OCI-M1 (cell line): ENCODE measurements at regions not wholly inside any gene's neighbourhood (a gene's known extent, or its start where the extent isn't known, plus 50 kb on each side); places are given as distances from the start of the nearest gene placed in this dataset.
"Not testable (repeated sequence)": the region's sequence is repeated elsewhere in the genome, so short reads cannot be mapped to it uniquely, and the experiment has no call there.

Experiments
- DNase-seq: peaks from one replicate; lab custom pipeline; 2025; lab: John Stamatoyannopoulos, UW

DNA sequence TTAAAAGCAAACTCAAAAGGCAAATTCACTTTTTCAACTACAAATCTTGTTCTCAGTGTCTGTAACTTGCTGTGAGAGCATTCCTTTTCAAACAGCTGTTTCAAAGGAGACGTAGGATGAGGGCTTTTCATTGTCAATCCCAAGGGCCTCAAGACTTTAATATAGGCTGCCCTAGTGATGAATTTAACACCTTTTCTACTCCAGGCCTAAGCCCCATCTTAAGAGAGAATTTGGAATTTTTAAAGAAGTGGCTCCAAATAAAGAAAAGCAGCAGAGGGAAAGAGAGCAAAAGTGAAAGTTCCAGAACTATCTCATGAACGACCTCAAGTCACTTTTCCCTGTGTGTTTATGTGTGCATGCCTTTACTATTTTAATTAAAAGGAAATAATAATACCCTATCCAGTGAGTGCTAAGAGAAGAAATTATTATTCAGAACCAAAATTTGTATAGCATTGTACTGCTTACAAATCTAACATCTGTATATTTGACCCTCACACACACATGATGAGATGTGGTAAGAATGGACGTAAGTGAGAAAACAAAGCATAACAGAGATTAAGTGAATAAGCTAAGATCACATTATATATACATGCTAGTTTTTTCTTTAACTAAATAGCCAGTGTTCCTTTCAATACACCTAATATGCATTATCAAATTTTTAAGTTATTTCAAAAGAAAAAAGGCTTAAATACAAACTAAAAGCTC, 196.4 kb downstream of the VGLL3 start:
- no peak for DNase-seq

DNA sequence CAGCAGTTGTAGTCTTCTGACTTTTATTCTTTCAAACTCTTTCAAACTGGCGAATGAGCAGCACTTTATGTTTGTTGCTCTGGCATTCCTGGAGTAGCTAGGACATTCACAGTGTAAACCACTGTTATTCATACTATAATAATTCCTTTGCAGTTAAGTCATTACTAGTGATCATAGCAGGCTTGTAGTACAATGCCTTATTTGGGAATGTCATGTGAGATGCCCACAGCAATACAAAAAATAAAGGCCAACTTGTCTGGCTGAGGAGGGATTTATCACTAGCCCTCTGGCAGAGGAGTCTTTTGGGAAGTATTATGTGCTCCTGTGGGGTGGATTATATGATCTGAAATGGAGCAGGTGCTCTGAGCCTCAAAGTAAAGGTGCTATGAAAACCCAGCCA, 197.2 kb downstream of the VGLL3 start:
- DNase-seq, result no peak

DNA sequence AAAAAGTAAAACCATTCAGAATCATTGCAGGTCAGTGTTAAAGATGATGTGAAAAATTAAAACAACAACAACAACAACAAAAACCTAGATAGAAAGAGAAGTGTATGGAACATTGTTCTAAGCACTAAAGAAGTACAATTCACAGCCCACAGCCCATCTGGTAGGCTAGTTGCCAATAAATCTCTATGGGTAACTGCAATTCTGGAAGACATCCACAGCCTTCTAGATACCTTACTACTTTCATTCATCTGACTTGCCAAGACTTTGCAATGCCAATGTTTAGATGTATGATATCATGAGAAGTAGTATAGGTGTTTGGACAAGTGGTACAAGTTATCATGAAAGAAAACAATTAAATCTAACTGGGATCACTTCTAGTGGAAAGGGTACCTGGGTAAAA, 198.6 kb downstream of the VGLL3 start:
- DNase-seq, result no peak

DNA sequence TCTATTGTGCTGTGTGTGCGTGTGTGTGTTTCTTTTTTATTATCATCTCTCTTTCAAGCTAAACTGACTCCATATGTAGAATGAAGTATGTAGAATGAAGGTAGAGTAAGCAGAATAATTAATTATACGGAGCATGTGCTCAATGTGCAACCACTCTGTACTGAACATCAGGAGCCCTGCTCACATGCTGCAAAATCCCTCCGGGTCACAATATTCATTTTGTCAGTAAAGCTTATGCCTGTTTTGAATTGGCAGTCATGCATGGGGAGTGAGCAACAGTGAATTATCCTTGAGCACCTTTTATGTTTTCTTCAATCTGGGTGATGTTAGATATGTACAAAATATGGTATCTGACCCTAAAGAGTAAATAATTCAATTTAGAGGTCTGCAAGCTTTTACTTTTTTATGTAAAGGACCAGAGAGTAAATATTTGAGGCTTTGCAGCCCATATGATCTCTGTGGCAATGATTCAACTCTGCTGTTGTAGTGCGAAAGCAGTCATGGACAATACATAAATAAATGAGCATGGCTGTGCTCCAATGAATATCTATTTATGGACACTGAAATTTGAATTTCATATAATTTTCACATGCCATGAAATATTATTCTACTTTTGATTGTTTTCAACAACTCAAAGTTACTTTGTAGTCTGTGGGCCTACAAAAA, 199.9 kb downstream of the VGLL3 start:
- no peak for DNase-seq

DNA sequence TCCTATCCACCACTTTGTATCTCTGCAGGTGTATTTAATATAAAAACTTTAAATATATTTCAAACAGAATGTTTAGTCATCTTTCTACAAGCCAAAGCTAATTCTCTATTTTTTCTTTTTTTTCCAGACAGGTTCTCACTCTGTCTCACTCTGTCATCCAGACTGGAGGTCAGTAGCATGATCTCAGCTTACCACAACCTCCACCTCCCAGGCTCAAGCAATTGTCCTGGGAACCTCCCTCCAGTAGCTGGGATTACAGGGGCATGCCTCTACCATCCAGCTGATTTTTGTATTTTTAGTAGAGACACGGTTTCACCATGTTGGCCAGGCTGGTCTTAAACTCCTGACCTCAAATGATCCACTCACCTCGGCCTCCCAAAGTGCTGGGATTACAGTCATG, 202.6 kb downstream of the VGLL3 start:
- DNase-seq, result no peak

DNA sequence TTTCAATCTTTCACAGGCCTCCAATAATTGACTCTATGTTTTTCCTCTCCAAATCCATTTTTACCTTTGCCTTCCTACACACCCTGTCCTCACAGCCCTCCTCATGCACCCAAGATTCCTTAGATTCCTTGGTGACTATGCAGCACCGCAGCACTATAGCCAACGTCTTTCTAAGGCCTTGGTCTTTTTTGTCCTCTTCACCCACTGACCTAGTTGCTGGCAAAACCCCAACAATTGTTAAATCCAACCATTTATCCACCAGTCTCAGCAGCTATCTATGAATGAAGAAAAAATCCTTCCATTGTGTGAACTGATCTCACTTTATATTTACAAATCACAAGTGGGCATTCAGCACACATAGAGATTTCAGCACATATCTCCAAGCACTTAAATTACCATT, 203.9 kb downstream of the VGLL3 start:
- DNase-seq, result no peak

DNA sequence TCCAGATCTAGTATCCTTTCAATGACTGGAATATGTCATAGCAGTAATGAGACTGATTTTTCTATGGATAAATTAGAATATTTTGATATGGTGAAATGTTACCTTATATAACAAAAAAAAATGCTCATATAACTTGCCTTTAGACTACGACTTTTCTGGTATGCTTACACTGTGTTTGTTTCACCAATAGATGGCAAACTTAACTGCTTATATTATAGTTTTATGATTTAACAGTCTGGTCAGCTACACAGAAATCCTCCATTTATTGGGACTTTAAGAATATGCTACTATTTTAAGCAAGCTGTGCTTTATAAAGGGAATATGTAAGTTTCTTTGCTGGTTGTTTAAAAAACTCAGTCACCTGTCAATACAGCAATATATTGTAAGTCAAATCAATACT, 205.6 kb downstream of the VGLL3 start:
- peak; percentile 41 for DNase-seq

DNA sequence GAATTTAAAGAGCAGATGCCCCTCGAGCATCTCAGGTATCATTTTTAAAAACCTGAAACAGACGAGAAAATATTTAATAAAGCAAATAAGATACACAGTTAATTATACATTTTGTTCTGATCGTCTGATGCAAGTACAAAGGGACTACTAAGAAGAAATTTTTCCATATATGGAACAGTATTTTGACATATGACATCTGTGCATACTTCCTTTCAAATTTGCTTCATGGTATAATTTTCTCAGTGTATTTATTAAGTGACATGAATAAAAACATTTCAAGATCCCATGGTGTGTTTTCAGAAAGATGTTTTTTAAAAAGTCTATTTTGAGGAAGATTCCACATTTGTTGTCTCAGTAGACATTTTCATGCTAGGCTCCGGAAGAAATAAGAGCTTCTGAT, 208.1 kb downstream of the VGLL3 start:
- no peak for DNase-seq

DNA sequence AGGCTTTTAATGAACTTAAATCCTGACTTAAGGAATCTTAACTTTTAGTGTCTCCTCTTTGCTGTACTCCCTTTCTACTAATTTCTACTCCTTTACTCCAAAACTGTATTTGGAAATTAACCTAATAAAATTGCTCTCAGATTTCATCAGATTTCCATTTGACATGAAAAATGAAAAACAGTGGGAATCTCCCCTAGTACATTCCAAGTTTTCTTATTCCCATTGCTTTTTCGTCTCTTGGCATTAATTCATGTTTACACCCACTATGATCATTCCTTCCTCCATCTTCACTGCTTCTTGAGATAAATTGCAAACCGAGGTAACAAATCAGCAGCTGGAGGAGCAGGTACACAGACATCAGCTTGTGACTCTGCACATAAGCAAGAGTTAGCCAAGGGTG, 208.7 kb downstream of the VGLL3 start:
- no peak for DNase-seq

DNA sequence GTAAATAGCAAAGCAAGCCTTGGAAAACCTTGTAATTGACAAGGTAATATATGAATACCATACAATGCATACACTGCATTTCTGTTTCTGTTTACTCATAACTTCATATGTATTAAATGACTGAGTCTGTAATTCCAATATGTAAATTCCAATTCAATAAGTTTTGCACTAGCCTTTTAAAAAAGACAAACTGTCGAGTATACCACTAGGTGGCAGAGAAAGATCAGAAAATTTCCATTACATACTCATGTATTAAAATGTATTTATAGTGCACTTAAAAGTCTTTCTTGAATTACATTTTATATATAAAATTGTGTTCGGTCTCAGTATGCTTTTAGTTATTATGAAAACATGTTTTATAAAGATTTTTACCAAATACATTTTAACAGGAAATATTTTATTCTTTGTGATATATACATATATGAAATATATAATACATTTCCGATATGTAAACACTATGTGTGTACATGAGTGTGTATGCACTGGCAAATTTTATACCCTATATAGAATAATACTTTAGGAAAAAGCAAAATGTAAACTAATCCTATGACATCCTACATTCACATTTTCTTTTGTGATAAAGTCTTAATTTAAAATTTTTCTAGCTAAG, 216.8 kb downstream of the VGLL3 start:
- DNase-seq, result peak; percentile 56

DNA sequence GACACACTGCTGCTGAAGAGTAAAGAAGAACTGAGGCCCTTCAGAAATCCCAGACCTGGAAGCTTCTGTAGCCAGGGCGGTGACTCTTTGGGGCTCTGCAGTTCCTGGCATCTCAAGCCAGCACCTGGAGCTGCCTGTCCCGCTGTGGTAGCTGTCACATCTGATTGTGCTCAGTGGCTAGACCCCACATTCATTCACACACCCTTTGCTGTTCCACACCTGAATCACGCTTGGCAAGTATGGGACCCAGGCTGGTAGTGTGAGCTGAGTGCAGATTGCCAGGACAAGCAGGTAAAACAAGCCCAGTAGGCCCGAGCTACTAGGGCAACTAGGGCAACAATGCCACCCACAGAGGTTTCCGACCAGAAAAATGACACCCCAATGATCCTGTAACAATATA, 218.2 kb downstream of the VGLL3 start:
- no peak for DNase-seq

DNA sequence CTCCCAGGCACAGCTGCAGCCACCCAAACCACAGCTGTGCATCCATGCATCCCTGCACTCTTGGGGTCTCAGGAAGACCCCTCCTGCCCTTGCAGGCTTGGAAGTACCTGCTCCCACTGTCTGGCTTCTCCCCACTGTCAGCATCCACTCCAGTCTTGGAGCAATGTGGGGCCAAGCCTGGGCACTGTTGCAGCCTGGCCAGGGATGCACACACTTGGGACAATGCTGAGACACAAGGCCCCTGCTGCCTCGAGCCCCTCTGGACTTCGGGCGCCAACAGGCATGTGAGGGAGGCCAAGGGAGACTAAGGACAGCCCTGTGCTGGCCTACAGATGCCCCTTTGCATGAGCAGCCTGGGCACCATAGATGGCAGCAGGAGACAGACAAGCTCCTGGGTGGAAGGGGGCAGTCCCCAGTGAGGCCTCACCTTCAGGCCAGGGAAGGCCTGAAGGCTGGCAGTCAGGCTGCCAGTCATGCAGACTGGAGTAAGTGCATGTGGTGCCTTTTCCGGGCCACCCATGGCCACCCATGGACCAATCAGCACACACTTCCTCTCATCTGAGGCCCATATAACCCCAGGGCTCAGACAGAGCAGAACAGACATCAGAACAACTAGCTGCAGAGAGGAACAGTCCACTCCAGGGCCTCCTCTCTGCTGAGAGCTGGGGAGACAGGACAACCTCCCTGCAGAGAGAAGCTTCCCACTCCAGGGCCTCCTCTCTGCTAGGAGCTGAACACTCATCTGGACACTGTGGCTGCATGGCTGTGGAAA, 219.0 kb downstream of the VGLL3 start:
- no peak for DNase-seq

DNA sequence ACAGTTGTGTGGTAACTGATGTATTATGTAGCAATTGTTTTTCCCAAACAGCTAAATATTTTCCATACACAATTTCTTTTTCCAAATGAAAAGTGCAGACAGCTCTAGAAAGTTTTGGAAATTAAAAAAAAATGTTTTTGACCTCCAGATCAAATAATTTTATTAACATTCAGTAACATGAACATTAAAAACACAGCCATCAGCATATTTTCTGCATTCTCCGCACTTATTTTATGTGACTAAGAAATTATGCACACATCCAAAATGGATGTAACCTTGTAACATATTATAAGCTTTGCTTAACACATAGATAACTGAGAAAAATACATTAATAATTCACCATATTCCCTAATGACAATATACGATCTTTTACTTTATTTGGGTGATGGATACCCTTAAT, 224.6 kb downstream of the VGLL3 start:
- DNase-seq, result no peak

DNA sequence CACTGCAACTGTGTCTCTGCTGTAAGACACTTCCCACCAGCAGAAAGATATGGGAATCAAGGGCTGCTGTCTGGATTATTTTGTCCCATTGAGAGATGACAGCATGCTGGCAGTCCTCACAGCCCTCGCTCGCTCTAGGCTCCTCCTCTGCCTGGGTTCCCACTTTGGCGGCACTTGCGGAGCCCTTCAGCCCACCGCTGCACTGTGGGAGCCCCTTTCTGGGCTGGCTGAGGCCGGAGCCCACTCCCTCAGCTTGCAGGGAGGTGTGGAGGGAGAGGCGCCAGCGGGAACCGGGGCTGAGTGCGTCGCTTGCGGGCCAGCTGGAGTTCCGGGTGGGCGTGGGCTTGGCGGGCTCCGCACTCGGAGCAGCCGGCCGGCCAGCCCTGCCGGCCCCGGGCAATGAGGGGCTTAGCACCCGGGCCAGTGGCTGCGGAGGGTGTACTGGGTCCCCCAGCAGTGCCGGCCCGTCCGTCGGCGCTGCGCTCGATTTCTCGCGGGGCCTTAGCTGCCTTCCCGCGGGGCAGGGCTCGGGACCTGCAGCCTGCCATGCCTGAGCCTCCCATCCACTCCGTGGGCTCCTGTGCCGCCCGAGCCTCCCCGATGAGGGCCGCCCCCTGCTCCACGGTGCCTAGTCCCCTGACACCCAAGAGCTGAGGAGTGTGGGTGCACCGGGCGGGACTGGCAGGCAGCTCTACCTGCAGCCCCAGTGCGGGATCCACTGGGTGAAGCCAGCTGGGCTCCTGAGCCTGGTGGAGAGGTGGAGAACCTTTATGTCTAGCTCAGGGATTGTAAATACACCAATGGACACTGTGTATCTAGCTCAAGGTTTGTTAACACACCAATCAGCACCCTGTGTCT, 233.4 kb downstream of the VGLL3 start:
- not testable (repeated sequence) for DNase-seq

DNA sequence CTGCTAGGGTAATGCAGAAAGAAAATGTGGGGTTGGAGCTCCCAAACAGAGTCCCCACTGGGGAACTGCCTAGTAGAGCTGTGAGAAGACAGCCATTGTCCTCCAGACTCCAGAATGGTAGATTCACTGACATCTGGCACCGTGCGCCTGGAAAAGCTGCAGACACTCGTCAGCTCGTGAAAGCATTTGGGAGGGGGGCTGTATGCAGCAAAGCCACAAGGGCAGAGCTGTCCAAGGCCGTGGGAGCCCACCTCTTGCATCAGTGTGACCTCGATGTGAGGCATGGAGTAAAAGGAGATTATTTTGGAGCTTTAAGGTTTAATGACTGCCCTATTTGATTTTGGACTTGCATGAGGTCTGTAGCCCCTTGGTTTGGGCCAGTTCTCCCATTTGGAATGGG, 242.9 kb downstream of the VGLL3 start:
- DNase-seq, result no peak

DNA sequence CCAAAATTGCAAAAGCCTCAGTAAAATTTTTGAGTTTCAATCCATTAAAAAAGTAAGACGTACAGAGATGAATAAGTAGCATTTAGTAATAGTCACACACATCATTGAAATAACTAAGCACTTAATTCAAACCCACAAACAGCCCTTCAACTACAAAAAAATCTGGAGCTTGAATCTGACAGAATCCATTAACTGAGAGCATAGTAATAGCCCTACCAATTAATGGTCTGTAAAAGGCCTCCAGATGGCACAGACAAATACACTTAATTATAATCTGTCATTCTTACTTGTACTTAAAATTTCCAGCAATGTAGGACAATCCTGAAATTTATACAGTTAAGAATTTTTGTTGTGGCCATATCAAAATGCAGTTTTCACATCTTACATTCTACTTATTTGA, 246.9 kb downstream of the VGLL3 start:
- DNase-seq, result no peak

DNA sequence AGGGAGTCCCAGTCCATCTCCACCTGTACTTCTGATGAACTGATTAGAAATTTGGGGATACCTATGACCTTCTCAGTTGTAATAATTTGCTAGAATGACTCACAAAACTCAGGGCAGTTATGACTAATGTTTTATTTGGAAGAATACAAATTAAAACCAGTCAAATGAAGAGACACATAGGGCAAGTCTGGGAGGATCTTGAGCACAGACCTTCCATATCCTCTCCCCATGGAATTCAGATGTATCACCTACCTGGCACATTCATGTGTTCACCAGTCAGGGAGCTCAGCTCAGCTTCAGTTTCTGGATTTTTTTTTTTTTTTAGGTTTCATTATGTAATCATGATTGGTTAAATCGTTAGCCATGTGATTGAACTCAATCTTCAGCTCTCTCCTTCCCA, 247.7 kb downstream of the VGLL3 start:
- no peak for DNase-seq

DNA sequence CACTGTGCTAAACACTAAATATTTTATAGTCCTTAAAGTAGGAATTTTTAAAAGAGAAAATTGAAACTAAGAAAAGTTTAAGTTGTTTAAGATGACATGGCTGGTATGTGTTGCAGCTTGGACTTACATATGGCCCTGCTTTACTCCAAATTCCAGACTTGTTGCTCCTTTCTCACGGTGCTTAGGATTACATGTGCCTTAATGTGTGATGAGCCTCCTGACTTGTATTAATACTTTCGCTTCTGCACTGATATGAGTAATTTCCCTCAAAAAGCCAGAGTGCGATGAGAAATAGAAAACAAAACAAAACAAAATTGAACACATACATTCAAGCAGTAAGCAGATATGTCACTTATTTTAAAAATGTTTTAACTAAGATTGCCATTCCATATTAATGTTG, 250.2 kb downstream of the VGLL3 start:
- no peak for DNase-seq

DNA sequence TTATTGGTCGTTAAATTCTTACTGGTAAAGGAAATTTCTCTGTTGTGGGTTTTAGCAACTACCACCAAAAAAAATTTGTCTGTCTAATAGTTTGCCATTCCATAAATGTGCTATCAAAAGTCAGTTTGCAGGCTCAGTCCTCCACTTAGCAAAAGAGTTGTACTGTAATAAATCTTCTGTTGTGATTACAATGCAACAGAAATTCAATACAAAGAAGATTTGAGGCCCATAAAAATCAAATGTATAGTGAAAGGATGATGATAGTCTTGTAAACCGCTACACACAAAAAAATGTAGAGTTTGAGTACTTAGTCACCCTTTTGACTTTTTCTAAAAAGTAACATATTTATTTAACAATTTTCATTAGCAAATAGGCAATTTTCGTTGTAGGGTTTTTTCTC, 251.7 kb downstream of the VGLL3 start:
- DNase-seq, result no peak

DNA sequence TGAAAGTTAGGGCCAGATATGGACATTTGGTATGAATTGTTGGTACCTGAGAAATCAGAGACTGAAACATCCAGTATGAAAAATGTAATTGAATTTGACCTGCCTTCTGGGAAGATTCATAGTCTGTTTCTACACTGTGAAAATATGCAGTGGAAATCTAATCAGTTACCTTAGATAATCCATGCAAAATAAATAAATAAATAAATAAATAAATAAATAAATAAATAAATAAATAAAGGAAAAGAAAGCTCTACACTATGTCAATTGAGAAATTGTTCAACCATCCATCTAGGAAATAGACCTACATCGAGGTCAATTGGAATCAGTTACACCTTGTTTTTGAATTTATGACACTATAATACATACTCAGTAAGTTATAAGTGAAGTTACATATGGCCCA, 252.3 kb downstream of the VGLL3 start:
- no peak for DNase-seq

DNA sequence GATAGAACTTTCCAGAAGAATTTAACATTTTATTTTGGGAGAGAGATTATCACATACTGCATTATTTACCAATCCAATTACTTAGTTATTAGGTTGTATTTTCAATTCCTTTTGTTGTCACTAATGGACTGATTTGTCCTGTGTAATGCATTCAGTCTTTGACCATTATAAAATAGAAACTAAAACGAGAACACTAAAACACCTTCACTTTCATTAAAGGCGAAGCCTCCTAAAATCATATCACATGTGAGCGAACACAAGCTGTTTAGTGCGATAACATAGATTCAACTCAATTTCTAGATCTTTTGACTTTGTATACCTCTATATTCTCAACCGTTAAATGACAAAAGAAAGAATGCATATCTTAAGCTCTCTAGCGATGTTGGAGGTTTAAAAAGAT, 253.4 kb downstream of the VGLL3 start:
- peak; percentile 7 for DNase-seq

DNA sequence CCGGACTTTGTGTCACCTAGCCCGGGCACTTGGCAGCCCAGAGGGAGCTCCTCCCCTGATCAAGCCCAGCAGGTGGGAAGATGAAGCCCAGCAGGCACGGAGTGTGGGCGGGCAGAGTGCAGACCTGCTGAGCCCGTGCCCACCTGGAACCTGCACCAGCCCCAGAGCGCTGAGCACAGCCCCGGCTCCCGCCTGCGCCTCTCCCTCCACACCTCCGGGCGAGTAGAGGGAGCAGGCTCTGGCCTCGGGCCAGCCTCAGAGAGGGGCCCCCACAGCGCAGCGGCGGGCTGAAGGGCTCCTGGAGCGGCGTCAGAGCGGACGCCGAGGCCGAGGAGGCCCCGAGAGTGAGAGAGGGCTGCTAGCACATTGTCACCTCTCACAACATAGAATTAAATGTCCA, 257.7 kb downstream of the VGLL3 start:
- DNase-seq, result no peak
